ENCODE measurements at regions not wholly inside any gene's neighbourhood (a gene's known extent, or its start where the extent isn't known, plus 50 kb on each side); places are given as distances from the start of the nearest gene placed in this dataset.
A peak's percentile ranks its signal among the peaks of the same experiment; 100 is the strongest.

DNA sequence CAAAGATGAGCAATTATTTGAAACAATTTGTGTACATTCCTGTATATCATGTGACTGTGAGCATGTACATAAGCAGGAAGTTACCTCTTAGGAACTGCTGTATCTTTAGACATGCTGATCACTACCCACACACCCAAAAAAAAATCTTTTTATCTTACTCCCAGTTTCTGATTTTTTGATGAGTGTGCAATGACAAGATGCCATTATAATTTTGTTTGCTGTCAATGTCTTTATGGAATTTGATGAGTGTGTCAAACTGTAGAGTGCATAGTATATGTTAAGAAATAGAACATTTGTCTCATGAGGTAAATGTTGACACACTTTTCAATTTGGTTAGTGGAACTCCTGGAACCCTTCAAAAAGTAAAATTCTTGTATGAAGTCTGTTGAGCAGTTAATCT, 84.0 kb upstream of the TMEFF2 start:
- Histone ChIP-seq H3K9me3 (ENCODE audit: low read length) (no peaks in the 10 kb centered on the region), H3K27me3 (ENCODE audit: control insufficient read depth in 1 of 2, insufficient read depth in 2 of 2, low read length in 2 of 2) (0 out of 5 replicates have a peak, but pooled peaks cover 0 to 4% of the 10 kb centered on the region in 2 experiments), H3K79me2 (ENCODE audit: insufficient read depth, low read length) (no peaks in the 10 kb centered on the region), H2AFZ (ENCODE audit: low read length) (no peak overlapping the region), H3K4me1 (ENCODE audit: insufficient read depth, low read length) (no peaks in the 10 kb centered on the region), H3K9ac (ENCODE audit: insufficient read depth, low read depth, low read length) (no peak overlapping the region), H3K36me3 (replicated peaks in 1 of 2; ENCODE audit: control insufficient read depth in 1 of 2, insufficient read depth in 2 of 2, low read length in 2 of 2) (no peaks in the 10 kb centered on the region), H3K4me3 (replicated peaks in 1 of 3; ENCODE audit: insufficient read depth in 1 of 3, low read depth in 2 of 3, low read length in 3 of 3) (no peak overlapping the region), H4K20me1 (ENCODE audit: insufficient read depth, low read length) (no peaks in the 10 kb centered on the region), H3K4me2 (ENCODE audit: low read depth, low read length) (no peak overlapping the region), H3K27ac (ENCODE audit: extremely low read length, insufficient read depth, low read length) (no peak overlapping the region)
- TF ChIP-seq MAFK (conservative IDR thresholded peaks at IDR 0.05 in 1 of 2, IDR thresholded peaks at IDR 0.05 in 1 of 2; ENCODE audit: low read length in 2 of 2): peak; percentile 59
- TF ChIP-seq, protein P1, sequence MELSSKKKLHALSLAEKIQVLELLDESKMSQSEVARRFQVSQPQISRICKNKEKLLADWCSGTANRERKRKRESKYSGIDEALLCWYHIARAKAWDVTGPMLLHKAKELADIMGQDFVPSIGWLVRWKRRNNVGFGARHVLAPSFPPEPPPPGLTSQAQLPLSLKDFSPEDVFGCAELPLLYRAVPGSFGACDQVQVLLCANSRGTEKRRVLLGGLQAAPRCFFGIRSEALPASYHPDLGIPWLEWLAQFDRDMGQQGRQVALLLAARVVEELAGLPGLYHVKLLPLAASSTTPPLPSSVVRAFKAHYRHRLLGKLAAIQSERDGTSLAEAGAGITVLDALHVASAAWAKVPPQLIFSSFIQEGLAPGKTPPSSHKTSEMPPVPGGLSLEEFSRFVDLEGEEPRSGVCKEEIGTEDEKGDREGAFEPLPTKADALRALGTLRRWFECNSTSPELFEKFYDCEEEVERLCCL (CRISPR knock-in tag; IDR thresholded peaks at IDR 0.05; ENCODE audit: borderline replicate concordance): no peak
- TF ChIP-seq MAFF (IDR thresholded peaks at IDR 0.05; ENCODE audit: low read depth, low read length): peak; percentile 70
- no peak for TF ChIP-seq KMT2B (CRISPR knock-in tag; IDR thresholded peaks at IDR 0.05)
- CTCF ChIA-PET (ENCODE audit: low intra/inter-chr PET ratio, low total read pairs): no interaction called here
- FAIRE-seq (no peak), DNase-seq (ENCODE audit: low spot score) (no peak), ATAC-seq (no peak)
- in situ Hi-C loops (cut with HindIII; ENCODE audit: extremely low pct_ligation_motif_present, low pct_unique_long_range_greater_than_20kb) (no loop called here), intact Hi-C loops (cut with micrococcal nuclease; ENCODE audit: unreplicated experiment) (no loop called here)
- BruUV-seq (replicated peaks): no TSS peak
- POLR2A ChIA-PET: no interaction called here

GRCh38 chr2:192277494-192278109, 82.9 kb upstream of the TMEFF2 start:
- H2AFZ ChIP-seq (ENCODE audit: low read length): no peak overlapping the region
- ATAC-seq (no peak), FAIRE-seq (no peak), DNase-seq (ENCODE audit: low spot score) (no peak)
- 0 out of 5 replicates have a peak, but pooled peaks cover 0 to 4% of the 10 kb centered on the region in 2 experiments for H3K27me3 ChIP-seq (ENCODE audit: control insufficient read depth in 1 of 2, insufficient read depth in 2 of 2, low read length in 2 of 2)
- WGBS (ENCODE audit: low lambda C conversion rate): 37% methylated on average over 3 of the region's 3 CpGs
- TF ChIP-seq, protein P2, sequence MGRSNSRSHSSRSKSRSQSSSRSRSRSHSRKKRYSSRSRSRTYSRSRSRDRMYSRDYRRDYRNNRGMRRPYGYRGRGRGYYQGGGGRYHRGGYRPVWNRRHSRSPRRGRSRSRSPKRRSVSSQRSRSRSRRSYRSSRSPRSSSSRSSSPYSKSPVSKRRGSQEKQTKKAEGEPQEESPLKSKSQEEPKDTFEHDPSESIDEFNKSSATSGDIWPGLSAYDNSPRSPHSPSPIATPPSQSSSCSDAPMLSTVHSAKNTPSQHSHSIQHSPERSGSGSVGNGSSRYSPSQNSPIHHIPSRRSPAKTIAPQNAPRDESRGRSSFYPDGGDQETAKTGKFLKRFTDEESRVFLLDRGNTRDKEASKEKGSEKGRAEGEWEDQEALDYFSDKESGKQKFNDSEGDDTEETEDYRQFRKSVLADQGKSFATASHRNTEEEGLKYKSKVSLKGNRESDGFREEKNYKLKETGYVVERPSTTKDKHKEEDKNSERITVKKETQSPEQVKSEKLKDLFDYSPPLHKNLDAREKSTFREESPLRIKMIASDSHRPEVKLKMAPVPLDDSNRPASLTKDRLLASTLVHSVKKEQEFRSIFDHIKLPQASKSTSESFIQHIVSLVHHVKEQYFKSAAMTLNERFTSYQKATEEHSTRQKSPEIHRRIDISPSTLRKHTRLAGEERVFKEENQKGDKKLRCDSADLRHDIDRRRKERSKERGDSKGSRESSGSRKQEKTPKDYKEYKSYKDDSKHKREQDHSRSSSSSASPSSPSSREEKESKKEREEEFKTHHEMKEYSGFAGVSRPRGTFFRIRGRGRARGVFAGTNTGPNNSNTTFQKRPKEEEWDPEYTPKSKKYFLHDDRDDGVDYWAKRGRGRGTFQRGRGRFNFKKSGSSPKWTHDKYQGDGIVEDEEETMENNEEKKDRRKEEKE (IDR thresholded peaks at IDR 0.05): no peak
- TF ChIP-seq RARG (CRISPR knock-in tag; IDR thresholded peaks at IDR 0.05; ENCODE audit: low read depth) (no peak), ZBTB10 (CRISPR knock-in tag; IDR thresholded peaks at IDR 0.05; ENCODE audit: borderline replicate concordance) (no peak), SETDB1 (CRISPR knock-in tag; IDR thresholded peaks at IDR 0.05; ENCODE audit: borderline replicate concordance) (no peak)
- H3K27ac ChIP-seq (ENCODE audit: extremely low read length, insufficient read depth, low read length): no peak overlapping the region
- no peaks in the 10 kb centered on the region for H3K4me1 ChIP-seq (ENCODE audit: insufficient read depth, low read length)
- in situ Hi-C loops (cut with HindIII; ENCODE audit: extremely low pct_ligation_motif_present, low pct_unique_long_range_greater_than_20kb) (no loop called here), intact Hi-C loops (cut with micrococcal nuclease; ENCODE audit: unreplicated experiment) (no loop called here)
- no peak overlapping the region for H3K9ac ChIP-seq (ENCODE audit: insufficient read depth, low read depth, low read length)
- H3K4me3 ChIP-seq (replicated peaks in 1 of 3; ENCODE audit: insufficient read depth in 1 of 3, low read depth in 2 of 3, low read length in 3 of 3): no peak overlapping the region
- ChIA-PET POLR2A (no interaction called here), CTCF (ENCODE audit: low intra/inter-chr PET ratio, low total read pairs) (no interaction called here)
- no peaks in the 10 kb centered on the region for H3K79me2 ChIP-seq (ENCODE audit: insufficient read depth, low read length)
- H3K4me2 ChIP-seq (ENCODE audit: low read depth, low read length): no peak overlapping the region
- H3K36me3 ChIP-seq (replicated peaks in 1 of 2; ENCODE audit: control insufficient read depth in 1 of 2, insufficient read depth in 2 of 2, low read length in 2 of 2): no peaks in the 10 kb centered on the region
- no TSS peak for BruUV-seq (replicated peaks)
- no peaks in the 10 kb centered on the region for H3K9me3 ChIP-seq (ENCODE audit: low read length)
- H4K20me1 ChIP-seq (ENCODE audit: insufficient read depth, low read length): no peaks in the 10 kb centered on the region
